SK-N-SH treated with all-trans-retinoic acid at 6 μM for 48 hours (cell line): ENCODE measurements at regions not wholly inside any gene's neighbourhood (a gene's known extent, or its start where the extent isn't known, plus 50 kb on each side); places are given as distances from the start of the nearest gene placed in this dataset.

Experiments
- ARNTL ChIP-seq: fragments of 450-650 bp; formaldehyde crosslinking; IDR thresholded peaks from 2 replicates; pipeline ENCODE4 v1.5.0; 2020; ENCODE audit warnings: low read depth, mild to moderate bottlenecking, moderate library complexity, borderline replicate concordance
- BACH2 ChIP-seq: fragments of 250-450 bp; sonication (Bioruptor Pico); IDR thresholded peaks from 2 replicates; pipeline ENCODE4 v1.9.0; 2021; ENCODE audit warnings: mild to moderate bottlenecking, borderline replicate concordance
- PATZ1 ChIP-seq: fragments of 250-450 bp; sonication (Bioruptor Pico); IDR thresholded peaks from 2 replicates; pipeline ENCODE4 v1.8.0; 2020; ENCODE audit warnings: mild to moderate bottlenecking, moderate library complexity, borderline replicate concordance
- PPARA ChIP-seq: fragments of 250-450 bp; sonication (Bioruptor Pico); IDR thresholded peaks from 2 replicates; pipeline ENCODE4 v1.5.0; 2020; ENCODE audit warnings: mild to moderate bottlenecking, borderline replicate concordance
- RARB ChIP-seq: fragments of 250-450 bp; sonication (Bioruptor Pico); IDR thresholded peaks from 2 replicates; pipeline ENCODE4 v1.8.0; 2021; ENCODE audit warnings: mild to moderate bottlenecking, moderate library complexity
- TCF4 ChIP-seq: fragments of 250-450 bp; sonication (Bioruptor Pico); IDR thresholded peaks from 2 replicates; pipeline ENCODE4 v1.8.0; 2021; ENCODE audit warnings: mild to moderate bottlenecking, moderate library complexity, borderline replicate concordance
- ZFP30 ChIP-seq: fragments of 450-650 bp; formaldehyde crosslinking; IDR thresholded peaks from 2 replicates; pipeline ENCODE4 v1.5.0; 2022; ENCODE audit warnings: mild to moderate bottlenecking, moderate library complexity

- TF ChIP-seq TCF4 (CRISPR knock-in tag), result no peak
- no peak for TF ChIP-seq RARB (CRISPR knock-in tag)
- no peak for TF ChIP-seq ARNTL
- no peak for TF ChIP-seq BACH2
- no peak for TF ChIP-seq PATZ1 (CRISPR knock-in tag)
- no peak for TF ChIP-seq PPARA
- TF ChIP-seq ZFP30 (CRISPR knock-in tag), result no peak
These were observed 89.5 kb upstream of the HEY2 start for GRCh38 chr6:125659887-125660286.
